OCI-LY7 (cell line): ENCODE measurements at regions not wholly inside any gene's neighbourhood (a gene's known extent, or its start where the extent isn't known, plus 50 kb on each side); places are given as distances from the start of the nearest gene placed in this dataset.

ENCODE experiments used
- BruUV-seq: library from RNA; stranded (reverse); fragments of 400-500 nt; replicated peaks from 2 replicates; lab custom pipeline; 2021; lab: Mats Ljungman, UMichigan
- CTCF ChIA-PET: fragments of 300-600 bp; sonication (Branson Sonifier 250); formaldehyde crosslinking; loops from one replicate; lab custom pipeline; 2022; ENCODE audit warnings: antibody characterized with exemption; ENCODE audit not compliant: unreplicated experiment; lab: Charles Lee
- POLR2A ChIA-PET: fragments of 300-600 bp; sonication (Branson Sonifier 250); formaldehyde crosslinking; loops from one replicate; lab custom pipeline; 2022; ENCODE audit warnings: antibody characterized with exemption; lab: Charles Lee
- DNase-seq: peaks from one replicate; pipeline ENCODE4 v3.0.0-alpha.2; 2015; ENCODE audit warnings: low spot score
- H2AFZ ChIP-seq: fragments of 200-600 bp; sonication (generic), shearing (Covaris generic); 2 replicates; pipeline ENCODE4 v1.6.1; 2014; ENCODE audit warnings: mild to moderate bottlenecking, antibody characterized with exemption, low read length, moderate library complexity
- H3K27ac ChIP-seq: fragments of 200-600 bp; sonication (generic); 2 replicates; pipeline ENCODE4 v1.5.1; 2014; ENCODE audit warnings: mixed run types, low read depth, mild to moderate bottlenecking, moderate library complexity, low read length, inconsistent platforms; ENCODE audit not compliant: poor library complexity, severe bottlenecking
- H3K36me3 ChIP-seq: fragments of 200-600 bp; sonication (generic); 2 replicates; pipeline ENCODE4 v1.6.1; 2014; ENCODE audit warnings: mild to moderate bottlenecking, antibody characterized with exemption, low read length, moderate library complexity, mixed read lengths; ENCODE audit not compliant: insufficient read depth
- H3K4me1 ChIP-seq: fragments of 200-600 bp; sonication (generic); 2 replicates; pipeline ENCODE4 v1.5.1; 2014; ENCODE audit warnings: mild to moderate bottlenecking, low read length; ENCODE audit not compliant: insufficient read depth, poor library complexity, severe bottlenecking
- H3K4me2 ChIP-seq: fragments of 200-600 bp; sonication (generic); 2 replicates; pipeline ENCODE4 v1.6.1; 2014; ENCODE audit warnings: mild to moderate bottlenecking, low read length
- H3K4me3 ChIP-seq: fragments of 200-600 bp; sonication (generic); 2 replicates; pipeline ENCODE4 v1.5.1; 2014; ENCODE audit warnings: mild to moderate bottlenecking, low read depth, low read length; ENCODE audit not compliant: poor library complexity, severe bottlenecking
- H3K79me2 ChIP-seq: fragments of 200-600 bp; sonication (generic); 2 replicates; pipeline ENCODE4 v1.6.1; 2016; ENCODE audit warnings: low read depth, mild to moderate bottlenecking, low read length, moderate library complexity, mixed read lengths; ENCODE audit not compliant: insufficient read depth
- H3K9me2 ChIP-seq: fragments of 200-600 bp; sonication (generic); 2 replicates; pipeline ENCODE4 v1.6.1; 2016; ENCODE audit warnings: mild to moderate bottlenecking, low read length, mixed read lengths; ENCODE audit not compliant: insufficient read depth
- H3K9me3 ChIP-seq: fragments of 200-600 bp; sonication (generic); 2 replicates; pipeline ENCODE4 v1.6.1; 2014; ENCODE audit warnings: mild to moderate bottlenecking, mixed run types, low read length, mixed read lengths
- H4K20me1 ChIP-seq: fragments of 200-600 bp; sonication (generic); 2 replicates; pipeline ENCODE4 v1.6.1; 2014; ENCODE audit warnings: mild to moderate bottlenecking, antibody characterized with exemption, low read length, moderate library complexity, mixed read lengths; ENCODE audit not compliant: insufficient read depth
- EZH2phosphoT487 ChIP-seq: fragments of 200-600 bp; sonication (generic); IDR thresholded peaks from 2 replicates; pipeline ENCODE4 v1.6.1; 2018; ENCODE audit warnings: low read depth, borderline replicate concordance, mild to moderate bottlenecking, mixed run types, antibody characterized with exemption, low read length, moderate library complexity, mixed read lengths
- intact Hi-C: fragments of 100-400 bp; cut with micrococcal nuclease; formaldehyde crosslinking; loops from one replicate; pipeline ENCODE4 v1.10.0; 2022; ENCODE audit not compliant: unreplicated experiment
- TF ChIP-seq, protein P1 (sequence below): fragments of 200-600 bp; sonication (generic); conservative IDR thresholded peaks from 2 replicates; pipeline ENCODE4 v1.5.1; 2014; ENCODE audit warnings: mild to moderate bottlenecking, antibody characterized with exemption, low read length, moderate library complexity, mixed read lengths

- Histone ChIP-seq H3K4me2 (no peak overlapping the region), H3K9me3 (no peaks in the 10 kb centered on the region), H4K20me1 (no peaks in the 10 kb centered on the region), H3K9me2 (no peaks in the 10 kb centered on the region), H3K36me3 (no peaks in the 10 kb centered on the region), H3K4me1 (no peaks in the 10 kb centered on the region), H3K79me2 (no peaks in the 10 kb centered on the region), H3K4me3 (no peak overlapping the region), H3K27ac (no peak overlapping the region), H2AFZ (no peak overlapping the region)
- TF ChIP-seq EZH2phosphoT487, result no peak
- TF ChIP-seq, protein P1, sequence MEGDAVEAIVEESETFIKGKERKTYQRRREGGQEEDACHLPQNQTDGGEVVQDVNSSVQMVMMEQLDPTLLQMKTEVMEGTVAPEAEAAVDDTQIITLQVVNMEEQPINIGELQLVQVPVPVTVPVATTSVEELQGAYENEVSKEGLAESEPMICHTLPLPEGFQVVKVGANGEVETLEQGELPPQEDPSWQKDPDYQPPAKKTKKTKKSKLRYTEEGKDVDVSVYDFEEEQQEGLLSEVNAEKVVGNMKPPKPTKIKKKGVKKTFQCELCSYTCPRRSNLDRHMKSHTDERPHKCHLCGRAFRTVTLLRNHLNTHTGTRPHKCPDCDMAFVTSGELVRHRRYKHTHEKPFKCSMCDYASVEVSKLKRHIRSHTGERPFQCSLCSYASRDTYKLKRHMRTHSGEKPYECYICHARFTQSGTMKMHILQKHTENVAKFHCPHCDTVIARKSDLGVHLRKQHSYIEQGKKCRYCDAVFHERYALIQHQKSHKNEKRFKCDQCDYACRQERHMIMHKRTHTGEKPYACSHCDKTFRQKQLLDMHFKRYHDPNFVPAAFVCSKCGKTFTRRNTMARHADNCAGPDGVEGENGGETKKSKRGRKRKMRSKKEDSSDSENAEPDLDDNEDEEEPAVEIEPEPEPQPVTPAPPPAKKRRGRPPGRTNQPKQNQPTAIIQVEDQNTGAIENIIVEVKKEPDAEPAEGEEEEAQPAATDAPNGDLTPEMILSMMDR, result no peak
- no TSS peak for BruUV-seq
- ChIA-PET POLR2A (interaction anchor here (0.5 kb wide), 1 partner anchor 19 kb away, joined by 3 read pairs; no protein-coding TSS in a partner anchor), CTCF (no interaction called here)
- intact Hi-C loops, result no loop called here
- no peak for DNase-seq
Measured at GRCh38 chr6:23952245-23952644, 173.8 kb upstream of the NRSN1 start.

DNA sequence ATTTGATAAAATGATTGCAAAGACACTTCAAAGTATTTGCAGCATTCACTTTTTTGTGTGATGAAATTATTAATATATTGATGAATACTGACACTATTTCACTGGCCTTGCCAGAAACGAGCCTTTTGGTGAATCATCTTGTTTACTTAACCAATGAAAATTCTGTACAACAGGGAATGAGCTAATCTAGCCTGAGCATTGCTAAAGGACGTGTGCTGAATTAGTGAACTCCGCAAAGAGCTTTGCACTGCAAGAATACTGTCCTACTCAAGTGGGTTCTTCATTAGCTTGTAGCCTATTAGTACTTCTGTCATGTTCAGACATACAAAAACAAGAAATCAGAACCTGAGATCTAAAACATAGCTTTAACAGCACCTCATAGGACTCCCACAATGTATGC lies 172.0 kb upstream of the NRSN1 start:
- ChIA-PET CTCF (no interaction called here), POLR2A (no interaction called here)
- BruUV-seq, result no TSS peak
- Histone ChIP-seq H3K9me3 (no peaks in the 10 kb centered on the region), H3K9me2 (no peaks in the 10 kb centered on the region), H3K79me2 (no peaks in the 10 kb centered on the region), H2AFZ (no peak overlapping the region), H3K4me1 (no peaks in the 10 kb centered on the region), H3K27ac (no peak overlapping the region), H4K20me1 (no peaks in the 10 kb centered on the region), H3K4me3 (no peak overlapping the region), H3K36me3 (no peaks in the 10 kb centered on the region), H3K4me2 (no peak overlapping the region)
- intact Hi-C loops, result no loop called here
- TF ChIP-seq, protein P1, result no peak
- no peak for DNase-seq

GRCh38 chr6:23957017-23957416 lies 169.0 kb upstream of the NRSN1 start:
- CTCF ChIA-PET, result no interaction called here
- no TSS peak for BruUV-seq

More at GRCh38 chr6:23957017-23957416, 169.0 kb upstream of the NRSN1 start:
- no peaks in the 10 kb centered on the region for H3K36me3 ChIP-seq
- no peaks in the 10 kb centered on the region for H3K9me3 ChIP-seq
- H3K4me3 ChIP-seq, result no peak overlapping the region
- H3K9me2 ChIP-seq, result no peaks in the 10 kb centered on the region
- no peak for TF ChIP-seq EZH2phosphoT487
- TF ChIP-seq, protein P1, result no peak
- no peak overlapping the region for H2AFZ ChIP-seq
- DNase-seq, result no peak
- intact Hi-C loops, result no loop called here
- no peaks in the 10 kb centered on the region for H4K20me1 ChIP-seq
- no peaks in the 10 kb centered on the region for H3K79me2 ChIP-seq
- H3K4me1 ChIP-seq, result no peaks in the 10 kb centered on the region
- H3K27ac ChIP-seq, result no peak overlapping the region
- POLR2A ChIA-PET, result no interaction called here
- H3K4me2 ChIP-seq, result no peak overlapping the region
